ENCODE measurements at regions not wholly inside any gene's neighbourhood (a gene's known extent, or its start where the extent isn't known, plus 50 kb on each side); places are given as distances from the start of the nearest gene placed in this dataset.

DNA sequence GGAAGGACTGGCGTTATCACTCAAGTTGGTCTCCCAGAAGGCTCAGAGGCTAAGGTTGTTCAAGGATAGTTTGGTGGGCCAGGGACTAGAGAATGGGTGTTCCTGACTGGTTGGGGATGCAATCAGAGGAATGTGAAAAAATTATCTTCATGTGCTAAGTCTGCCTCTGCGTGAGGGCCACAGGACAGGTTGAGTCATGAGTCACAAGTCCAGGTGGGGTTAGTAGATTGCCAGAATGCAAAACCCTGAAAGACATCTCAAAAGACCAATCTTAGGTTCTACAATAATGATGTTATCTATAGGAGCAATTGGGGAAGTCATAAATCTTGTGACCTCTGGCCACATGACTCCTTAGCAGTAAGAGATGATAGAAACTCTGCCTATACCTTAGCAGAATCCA is 220.1 kb upstream of the EEA1 start:
- TF ChIP-seq CEBPB (IDR thresholded peaks at IDR 0.05; ENCODE audit: low read depth, low read length) (no peak), MAFK (IDR thresholded peaks at IDR 0.05; ENCODE audit: low read depth, low read length) (no peak), FOS (IDR thresholded peaks at IDR 0.05; ENCODE audit: low read depth, low read length) (no peak), BHLHE40 (IDR thresholded peaks at IDR 0.05; ENCODE audit: low read depth, low read length) (no peak), RCOR1 (IDR thresholded peaks at IDR 0.05; ENCODE audit: insufficient replicate concordance, low read length) (no peak), MAZ (IDR thresholded peaks at IDR 0.05; ENCODE audit: borderline replicate concordance, low read depth, low read length) (no peak), CHD1 (IDR thresholded peaks at IDR 0.05; ENCODE audit: low read depth, low read length) (no peak), MXI1 (IDR thresholded peaks at IDR 0.05; ENCODE audit: borderline replicate concordance, low read depth, low read length) (no peak), NFE2L2 (IDR thresholded peaks at IDR 0.05; ENCODE audit: low read depth, low read length) (no peak), RAD21 (IDR thresholded peaks at IDR 0.05; ENCODE audit: low read length) (no peak), RFX5 (IDR thresholded peaks at IDR 0.05; ENCODE audit: low read depth, low read length) (no peak), POLR2A (IDR thresholded peaks at IDR 0.05; ENCODE audit: low read depth, low read length) (no peak), SMC3 (IDR thresholded peaks at IDR 0.05; ENCODE audit: low read depth, low read length) (no peak)
- TF ChIP-seq, protein P1, sequence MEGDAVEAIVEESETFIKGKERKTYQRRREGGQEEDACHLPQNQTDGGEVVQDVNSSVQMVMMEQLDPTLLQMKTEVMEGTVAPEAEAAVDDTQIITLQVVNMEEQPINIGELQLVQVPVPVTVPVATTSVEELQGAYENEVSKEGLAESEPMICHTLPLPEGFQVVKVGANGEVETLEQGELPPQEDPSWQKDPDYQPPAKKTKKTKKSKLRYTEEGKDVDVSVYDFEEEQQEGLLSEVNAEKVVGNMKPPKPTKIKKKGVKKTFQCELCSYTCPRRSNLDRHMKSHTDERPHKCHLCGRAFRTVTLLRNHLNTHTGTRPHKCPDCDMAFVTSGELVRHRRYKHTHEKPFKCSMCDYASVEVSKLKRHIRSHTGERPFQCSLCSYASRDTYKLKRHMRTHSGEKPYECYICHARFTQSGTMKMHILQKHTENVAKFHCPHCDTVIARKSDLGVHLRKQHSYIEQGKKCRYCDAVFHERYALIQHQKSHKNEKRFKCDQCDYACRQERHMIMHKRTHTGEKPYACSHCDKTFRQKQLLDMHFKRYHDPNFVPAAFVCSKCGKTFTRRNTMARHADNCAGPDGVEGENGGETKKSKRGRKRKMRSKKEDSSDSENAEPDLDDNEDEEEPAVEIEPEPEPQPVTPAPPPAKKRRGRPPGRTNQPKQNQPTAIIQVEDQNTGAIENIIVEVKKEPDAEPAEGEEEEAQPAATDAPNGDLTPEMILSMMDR (conservative IDR thresholded peaks at IDR 0.05; ENCODE audit: low read depth, low read length) = no peak
- TF ChIP-seq, protein P2, sequence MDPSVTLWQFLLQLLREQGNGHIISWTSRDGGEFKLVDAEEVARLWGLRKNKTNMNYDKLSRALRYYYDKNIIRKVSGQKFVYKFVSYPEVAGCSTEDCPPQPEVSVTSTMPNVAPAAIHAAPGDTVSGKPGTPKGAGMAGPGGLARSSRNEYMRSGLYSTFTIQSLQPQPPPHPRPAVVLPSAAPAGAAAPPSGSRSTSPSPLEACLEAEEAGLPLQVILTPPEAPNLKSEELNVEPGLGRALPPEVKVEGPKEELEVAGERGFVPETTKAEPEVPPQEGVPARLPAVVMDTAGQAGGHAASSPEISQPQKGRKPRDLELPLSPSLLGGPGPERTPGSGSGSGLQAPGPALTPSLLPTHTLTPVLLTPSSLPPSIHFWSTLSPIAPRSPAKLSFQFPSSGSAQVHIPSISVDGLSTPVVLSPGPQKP (IDR thresholded peaks at IDR 0.05; ENCODE audit: borderline replicate concordance, low read depth, low read length) = no peak
- TF ChIP-seq, protein P3, sequence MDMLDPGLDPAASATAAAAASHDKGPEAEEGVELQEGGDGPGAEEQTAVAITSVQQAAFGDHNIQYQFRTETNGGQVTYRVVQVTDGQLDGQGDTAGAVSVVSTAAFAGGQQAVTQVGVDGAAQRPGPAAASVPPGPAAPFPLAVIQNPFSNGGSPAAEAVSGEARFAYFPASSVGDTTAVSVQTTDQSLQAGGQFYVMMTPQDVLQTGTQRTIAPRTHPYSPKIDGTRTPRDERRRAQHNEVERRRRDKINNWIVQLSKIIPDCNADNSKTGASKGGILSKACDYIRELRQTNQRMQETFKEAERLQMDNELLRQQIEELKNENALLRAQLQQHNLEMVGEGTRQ (IDR thresholded peaks at IDR 0.05; ENCODE audit: low read depth, low read length) = no peak
- H2BK5ac ChIP-seq (ENCODE audit: low read depth, low read length, poor library complexity, severe bottlenecking) = no peak overlapping the region
- no peak for ATAC-seq (ENCODE audit: low read depth)
- intact Hi-C loops (cut with micrococcal nuclease) (no loop called here), in situ Hi-C loops (cut with MboI; ENCODE audit: low sequenced_read_pairs) (no loop called here), dilution Hi-C loops (cut with HindIII; ENCODE audit: low sequenced_read_pairs, unreplicated experiment) (no loop called here)
- no peak overlapping the region for H3K9ac ChIP-seq (ENCODE audit: low read depth, low read length)
- H3K18ac ChIP-seq (ENCODE audit: low read depth, low read length) = no peak overlapping the region
- H2BK15ac ChIP-seq (ENCODE audit: low read depth, low read length) = no peak overlapping the region
- H3K27me3 ChIP-seq (ENCODE audit: control insufficient read depth, insufficient read depth, low read length) = no peaks in the 10 kb centered on the region
- H3K4me3 ChIP-seq (ENCODE audit: insufficient read depth, low read depth, low read length) = no peak overlapping the region
- H3K27ac ChIP-seq (ENCODE audit: insufficient read depth, low read length) = no peak overlapping the region
- H4K5ac ChIP-seq (ENCODE audit: low read depth, low read length) = no peak overlapping the region
- H4K91ac ChIP-seq (ENCODE audit: insufficient read depth, low read depth, low read length) = no peak overlapping the region
- no peak overlapping the region for H2BK120ac ChIP-seq (ENCODE audit: low read depth, low read length)
- CTCF ChIA-PET = no interaction called here
- no peak overlapping the region for H3K23ac ChIP-seq (ENCODE audit: low read depth, low read length)
- POLR2A ChIA-PET (ENCODE audit: unreplicated experiment) = no interaction called here
- no peak overlapping the region for H2AK9ac ChIP-seq (replicated peaks; ENCODE audit: low read depth, low read length, poor library complexity)
- no peak overlapping the region for H3K56ac ChIP-seq (ENCODE audit: extremely low read depth, insufficient read depth, low read length)
- H3K79me1 ChIP-seq (ENCODE audit: low read depth in 1 of 2, low read length in 2 of 2) = no peaks in the 10 kb centered on the region
- no peaks in the 10 kb centered on the region for H3K9me3 ChIP-seq (ENCODE audit: control insufficient read depth, insufficient read depth, low read length)
- WGBS, 2 experiments (ENCODE audit: extremely low coverage in 2 of 2, insufficient read length in 1 of 2) = 100% methylated on average over 1 of the region's 2 CpGs; no CpG with 5 or more reads in 1 of the 2 experiments
- H3K14ac ChIP-seq (replicated peaks; ENCODE audit: low read depth, low read length) = no peak overlapping the region
- no peaks in the 10 kb centered on the region for H3K4me1 ChIP-seq (ENCODE audit: control insufficient read depth, insufficient read depth, low read length)
- H2AFZ ChIP-seq (replicated peaks; ENCODE audit: low read length, poor library complexity) = no peak overlapping the region
- H2BK20ac ChIP-seq (ENCODE audit: low read depth, low read length) = no peak overlapping the region
- H4K20me1 ChIP-seq (ENCODE audit: insufficient read depth, low read length) = no peaks in the 10 kb centered on the region
- H4K8ac ChIP-seq (ENCODE audit: low read depth in 2 of 2, low read length in 2 of 2) = no peak overlapping the region
- H3K36me3 ChIP-seq (ENCODE audit: control insufficient read depth, insufficient read depth, low read length) = no peaks in the 10 kb centered on the region
- H3K4me2 ChIP-seq (ENCODE audit: low read depth, low read length) = no peak overlapping the region
- no peak overlapping the region for H3K4ac ChIP-seq (ENCODE audit: low read depth, low read length)
- DNase-seq = no peak
- no TSS peak for BruUV-seq (replicated peaks)
- no peaks in the 10 kb centered on the region; the same call in 1 of the 2 replicates for H3K9me1 ChIP-seq (ENCODE audit: insufficient read depth, low read length)
- H2AK5ac ChIP-seq (ENCODE audit: low read depth, low read length) = no peak overlapping the region

All from IMR-90 (cell line).